ENCODE measurements at regions not wholly inside any gene's neighbourhood (a gene's known extent, or its start where the extent isn't known, plus 50 kb on each side); places are given as distances from the start of the nearest gene placed in this dataset.

DNA sequence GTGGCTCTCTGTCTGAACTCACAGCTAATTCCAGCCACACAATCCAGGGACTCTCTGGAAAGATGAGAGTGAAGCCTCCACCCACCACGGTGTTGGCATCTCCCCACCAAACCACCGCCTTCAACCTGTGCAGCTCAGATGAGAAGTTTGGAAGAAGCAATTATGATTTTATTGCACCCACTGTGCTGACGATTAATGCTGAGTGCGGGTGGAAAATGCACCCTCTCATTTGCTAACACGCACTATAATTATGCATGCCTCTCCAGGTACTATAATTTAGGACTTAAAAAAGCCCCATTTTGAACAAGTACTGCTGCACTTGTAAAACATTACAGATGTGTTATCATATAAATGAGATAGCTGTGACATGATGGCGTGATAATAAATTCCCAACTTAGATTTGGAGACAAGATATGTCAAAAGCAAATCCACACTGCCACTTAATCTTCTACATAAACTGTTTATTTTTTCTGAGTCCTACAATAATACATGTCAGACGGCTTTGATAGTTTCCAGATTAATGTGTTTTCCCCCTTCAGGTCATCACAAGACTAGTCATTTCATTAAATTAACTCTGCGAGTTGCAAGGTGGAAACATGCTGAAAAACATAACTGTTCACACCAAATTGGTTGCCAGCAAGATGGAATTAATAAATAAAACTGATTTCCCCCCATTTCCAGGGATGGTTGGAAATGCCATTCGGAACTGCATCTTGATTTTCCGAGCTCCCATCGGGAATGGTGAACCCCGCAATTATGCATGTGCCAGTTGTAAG, 466.5 kb upstream of the MAF start:
- no peak for DNase-seq

DNA sequence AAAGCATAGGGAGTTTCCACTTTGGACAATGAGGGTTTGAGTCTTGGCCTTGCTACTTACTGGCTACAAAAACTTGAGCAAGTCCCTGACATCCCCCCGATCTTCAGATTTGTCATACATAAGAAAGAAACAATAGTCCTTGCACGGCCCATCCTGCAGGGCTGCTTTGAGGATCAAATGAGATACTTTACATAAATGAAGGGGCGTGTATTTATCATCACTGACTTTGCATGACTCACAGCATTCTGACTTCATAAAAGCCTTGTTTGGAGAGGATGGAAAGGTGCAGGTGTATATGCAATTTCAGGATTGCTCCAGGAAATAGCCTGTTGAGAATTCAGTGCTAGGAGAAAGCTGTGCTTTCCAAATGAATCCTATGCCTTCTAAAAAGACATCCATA, 465.0 kb upstream of the MAF start:
- DNase-seq, result no peak

DNA sequence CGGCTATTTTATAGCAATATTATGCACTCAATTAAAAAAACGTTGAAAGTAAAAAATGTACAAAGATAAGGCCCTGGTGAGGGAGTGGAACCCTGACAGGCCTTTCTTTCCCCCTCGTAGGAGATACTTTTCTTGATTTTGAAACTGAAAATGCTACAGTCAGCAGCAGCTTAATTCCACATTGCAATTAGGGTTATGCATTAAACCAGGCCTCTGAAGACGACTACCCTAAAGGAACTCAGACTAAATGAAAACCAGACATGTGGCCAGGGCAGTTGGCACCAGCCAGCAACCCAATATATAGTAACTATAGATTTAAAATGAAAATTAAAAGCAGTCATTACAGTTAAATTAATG, 463.2 kb upstream of the MAF start:
- DNase-seq, result no peak

DNA sequence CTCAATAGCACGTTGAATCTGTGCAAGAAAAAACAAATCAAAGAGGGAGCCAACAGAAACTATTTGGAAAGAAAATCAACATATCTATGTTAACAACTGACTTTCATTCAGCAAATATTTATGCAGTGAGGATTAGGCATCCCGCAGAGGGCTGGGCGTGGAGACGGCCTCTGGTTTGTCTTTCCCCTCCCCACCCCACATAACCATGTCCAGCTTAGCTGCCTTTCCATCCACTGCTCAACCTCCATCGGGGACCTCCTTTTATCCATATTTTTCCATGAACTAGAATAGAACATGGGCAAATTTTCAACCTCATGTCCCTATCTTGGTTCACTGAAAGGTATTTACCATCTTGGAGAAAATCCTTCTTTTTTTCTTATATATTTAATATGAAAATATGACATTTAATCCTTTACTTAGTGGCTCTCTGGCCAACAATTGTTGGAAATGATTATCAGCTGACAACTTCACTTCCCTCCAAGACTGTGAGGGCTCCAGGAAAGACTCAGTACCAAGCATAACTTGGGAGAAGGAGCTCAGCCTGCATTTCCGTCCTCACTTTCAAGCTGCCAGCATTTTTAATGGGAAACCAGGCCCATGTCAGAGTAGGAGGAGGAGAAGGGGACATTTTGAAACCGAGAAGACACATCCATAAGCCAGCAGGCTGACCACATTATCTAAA, 462.6 kb upstream of the MAF start:
- no peak for DNase-seq

DNA sequence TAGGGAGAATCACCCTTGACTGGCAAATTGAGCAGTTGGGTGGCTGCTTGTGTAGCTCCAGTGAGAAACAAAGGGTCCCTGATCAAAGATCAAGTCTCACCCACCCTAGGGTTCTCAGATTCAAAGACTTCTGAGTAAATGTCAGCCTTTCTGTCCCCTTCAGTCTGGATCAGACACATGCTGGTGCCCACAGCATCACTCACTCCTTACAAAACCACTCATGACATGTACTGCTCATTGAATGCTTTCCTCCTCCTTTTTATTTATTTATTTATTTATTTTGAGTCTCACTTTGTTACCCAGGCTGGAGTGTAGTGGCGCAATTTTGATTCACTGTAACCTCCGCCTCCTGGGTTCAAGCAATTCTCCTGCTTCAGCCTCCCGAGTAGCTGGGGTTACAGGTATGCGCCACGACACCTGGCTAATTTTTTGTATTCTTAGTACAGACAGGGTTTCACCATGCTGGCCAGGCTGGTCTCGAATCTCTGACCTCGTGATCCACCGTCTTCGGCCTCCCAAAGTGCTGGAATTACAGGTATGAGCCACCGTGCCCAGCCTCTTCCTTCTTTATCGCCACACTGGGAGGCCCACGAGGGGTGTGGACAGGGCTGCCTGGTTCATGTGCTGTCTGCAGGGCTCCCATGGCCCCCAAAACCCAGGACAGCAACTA, 462.0 kb upstream of the MAF start:
- DNase-seq, result no peak

DNA sequence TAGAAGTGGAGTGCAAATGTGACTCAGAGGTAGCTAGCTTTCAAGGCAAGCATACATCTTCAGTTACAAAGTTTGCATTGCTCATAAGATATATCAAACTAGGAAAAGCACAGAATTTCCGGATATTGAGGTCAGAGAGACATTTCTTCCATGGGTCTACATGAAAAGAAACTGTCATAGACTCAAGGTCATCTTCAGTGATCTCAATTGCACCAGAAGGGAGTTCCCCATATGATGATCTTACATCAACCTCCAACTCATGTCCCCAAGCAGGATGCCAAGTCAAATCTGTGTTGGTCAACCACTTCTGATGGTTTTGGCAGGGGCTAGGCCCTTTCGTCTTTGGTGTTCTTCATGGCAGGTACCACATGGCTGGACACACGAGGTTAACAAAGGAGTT, 459.9 kb upstream of the MAF start:
- no peak for DNase-seq

DNA sequence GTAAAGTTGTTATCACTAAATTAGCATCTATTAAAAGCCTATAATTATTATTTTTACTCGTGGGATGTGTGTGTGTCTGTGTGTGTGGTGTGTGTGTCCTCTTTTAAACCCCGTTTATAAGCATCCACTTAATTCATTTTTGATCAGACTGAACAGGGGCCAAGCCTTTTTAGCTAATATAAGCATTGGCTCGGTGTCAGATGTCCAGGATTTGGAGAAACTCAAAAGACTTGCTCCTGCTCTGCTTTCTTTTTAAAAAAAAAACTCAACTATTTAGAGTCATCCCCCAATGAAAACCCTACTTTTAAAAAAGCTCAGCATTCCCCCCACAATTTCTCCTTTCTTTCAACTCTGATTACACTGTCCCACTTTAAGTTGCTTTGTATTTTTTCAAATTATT, 459.3 kb upstream of the MAF start:
- no peak for DNase-seq

DNA sequence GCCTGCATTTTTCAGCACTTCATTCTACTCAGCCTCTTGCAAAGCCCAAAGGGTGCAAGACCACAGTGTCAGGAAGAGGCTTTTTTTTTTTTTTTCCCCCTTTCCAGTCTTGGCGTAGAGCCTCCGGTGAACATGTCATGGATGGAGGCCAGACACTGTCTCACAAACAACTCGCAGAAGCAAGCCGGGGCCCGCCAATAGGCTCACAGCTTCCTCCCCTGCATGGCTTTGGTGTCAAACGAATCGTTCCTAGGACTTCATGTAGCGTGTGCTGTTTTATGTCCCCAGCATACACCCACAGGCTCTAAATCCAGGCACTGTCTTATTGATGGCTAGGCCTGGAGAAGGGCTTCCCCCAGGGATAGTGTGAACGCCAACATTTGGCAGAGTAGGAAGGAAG, 457.7 kb upstream of the MAF start:
- no peak for DNase-seq

DNA sequence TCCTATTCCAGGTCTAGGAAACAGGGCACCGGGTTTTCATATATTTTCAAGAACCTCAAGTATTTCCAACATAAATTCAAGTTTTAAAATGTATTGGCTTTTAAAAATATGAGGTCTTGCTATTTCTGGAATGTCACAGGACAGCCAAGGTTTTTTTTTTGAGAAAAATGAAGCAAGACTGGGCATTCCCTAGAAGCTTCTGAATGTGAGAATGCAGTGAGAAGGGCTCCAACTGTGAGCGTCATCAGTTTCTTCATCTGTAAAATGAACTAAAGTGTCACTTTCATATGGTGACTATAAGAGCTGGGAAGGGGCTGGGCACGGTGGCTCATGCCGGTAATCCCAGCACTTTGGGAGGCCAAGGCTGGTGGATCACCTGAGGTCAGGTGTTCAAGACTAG, 455.8 kb upstream of the MAF start:
- DNase-seq, result no peak

DNA sequence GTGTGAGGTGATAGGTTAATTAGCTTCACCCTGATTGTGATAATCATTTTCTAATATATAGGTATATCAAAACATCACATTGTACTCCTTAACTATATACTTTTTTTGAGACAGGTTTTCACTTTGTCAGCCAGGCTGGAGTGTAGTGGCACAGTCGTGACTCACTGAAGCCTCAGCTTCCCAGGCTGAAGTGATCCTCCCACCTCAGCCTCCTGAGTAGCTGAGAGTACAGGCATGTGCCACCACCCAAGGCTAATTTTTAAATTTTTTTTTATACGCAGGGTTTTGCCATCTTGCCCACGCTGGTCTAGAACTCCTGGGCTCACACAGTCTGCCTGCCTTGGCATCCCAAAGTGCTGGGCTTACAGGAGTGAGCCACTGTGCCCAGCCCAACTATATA, 455.3 kb upstream of the MAF start:
- DNase-seq, result no peak

DNA sequence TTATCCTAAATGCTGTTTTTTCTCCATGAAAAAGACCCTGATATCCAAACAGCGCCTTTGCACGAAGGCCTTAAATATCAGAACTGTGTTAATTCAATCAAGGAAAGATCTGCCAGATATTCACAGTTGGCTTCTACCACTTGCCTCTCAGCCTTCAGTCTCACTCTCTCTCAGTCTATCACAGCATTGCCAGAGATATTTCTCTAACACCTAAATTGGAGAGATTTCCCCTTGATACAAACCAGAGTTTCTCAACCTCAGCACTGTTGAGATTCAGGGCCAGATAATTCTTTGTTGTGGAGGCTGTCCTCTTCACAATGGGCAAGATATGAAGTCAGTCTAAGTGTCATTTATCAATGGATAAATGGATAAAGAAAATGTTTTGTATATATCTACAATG, 454.1 kb upstream of the MAF start:
- DNase-seq, result no peak

DNA sequence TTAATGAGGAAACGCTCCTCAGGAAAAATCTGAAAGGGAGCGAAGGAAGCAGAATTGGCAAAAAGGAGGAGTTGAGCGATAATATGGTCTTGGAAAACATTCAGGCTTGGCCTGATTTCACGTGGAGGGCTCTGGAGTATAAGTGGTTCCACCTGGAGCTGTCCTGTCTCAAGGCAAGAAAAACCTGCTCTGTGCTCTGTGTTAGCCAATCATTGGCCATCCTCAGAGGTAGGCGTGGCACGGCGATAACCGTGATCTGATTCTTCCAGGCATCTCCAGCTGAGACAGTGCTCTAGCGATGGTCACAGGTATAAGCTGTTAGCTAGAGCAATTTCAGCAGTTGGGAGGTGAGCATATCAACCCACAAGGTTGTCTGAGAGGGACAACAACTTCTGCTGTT, 450.5 kb upstream of the MAF start:
- DNase-seq, result no peak

DNA sequence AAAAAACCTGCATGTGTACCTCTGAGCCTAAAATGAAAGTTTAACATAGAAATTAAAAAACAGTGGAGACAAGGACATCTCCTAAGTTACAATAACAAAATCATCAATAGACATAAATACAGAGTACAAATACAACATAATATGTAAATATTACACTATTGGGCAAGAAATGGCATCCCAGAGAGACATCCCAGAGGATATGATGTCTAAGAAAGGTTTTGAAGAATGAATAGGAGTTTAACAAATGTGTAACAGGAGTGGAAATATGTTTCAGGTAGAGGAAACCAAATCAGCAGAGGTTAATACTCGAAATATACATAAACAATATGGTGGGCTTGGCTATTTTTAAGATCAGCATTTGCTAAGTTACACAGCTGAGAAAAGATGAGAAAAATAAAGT, 447.7 kb upstream of the MAF start:
- DNase-seq, result no peak

DNA sequence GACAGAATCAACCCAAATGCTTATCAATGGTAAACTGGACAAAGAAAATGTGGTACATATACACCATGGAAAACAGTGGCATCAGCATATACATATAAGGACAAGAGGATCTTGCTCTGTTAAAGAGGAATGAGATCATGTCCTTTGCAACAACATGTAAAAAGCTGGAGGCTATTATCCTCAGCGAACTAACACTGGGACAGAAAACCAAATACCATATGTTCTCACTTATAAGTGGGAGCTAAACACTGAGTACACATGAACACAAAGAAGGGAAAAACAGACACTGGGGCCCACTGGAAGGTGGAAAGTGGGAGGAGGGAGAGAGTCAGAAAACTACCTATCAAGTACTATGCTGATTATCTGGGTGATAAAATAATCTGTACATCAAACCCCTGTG, 447.3 kb upstream of the MAF start:
- no peak for DNase-seq

DNA sequence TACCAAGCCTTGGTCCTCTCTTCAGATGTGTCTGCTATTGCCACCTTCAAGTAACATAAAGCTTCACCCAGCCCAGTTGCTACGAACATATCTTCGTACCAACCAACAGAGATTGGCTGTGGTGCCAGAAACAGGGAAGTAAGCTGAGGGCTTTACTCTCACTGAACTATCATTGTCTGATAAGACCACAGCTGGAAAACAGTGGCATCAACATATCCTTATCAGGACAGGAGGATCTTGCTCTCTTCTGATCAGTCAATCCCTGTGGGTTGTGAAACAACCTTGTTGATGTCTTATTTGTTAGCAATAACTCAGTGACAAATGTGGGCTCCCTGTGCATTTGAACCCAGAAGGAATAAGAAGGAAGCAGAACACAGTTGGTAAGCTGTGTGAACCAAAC, 446.3 kb upstream of the MAF start:
- no peak for DNase-seq

DNA sequence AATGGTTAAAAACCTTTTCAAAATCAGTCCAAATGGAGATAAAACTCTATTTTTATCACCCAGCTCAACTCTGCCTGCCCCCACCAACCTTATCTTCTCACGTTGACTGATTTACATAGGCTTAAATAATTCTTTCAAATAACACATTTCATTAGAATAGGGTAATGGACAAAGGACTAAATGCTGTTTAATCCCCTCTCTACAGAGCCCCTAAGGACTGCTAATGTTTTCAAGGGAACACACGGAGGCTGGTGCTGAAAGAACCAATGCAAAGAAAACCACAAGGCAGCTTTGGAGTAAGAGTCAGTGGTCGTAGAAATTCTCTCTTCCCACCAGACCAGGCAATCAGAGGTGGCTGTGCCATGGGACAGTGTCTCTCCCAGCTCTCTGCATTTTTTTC, 445.7 kb upstream of the MAF start:
- DNase-seq, result no peak

DNA sequence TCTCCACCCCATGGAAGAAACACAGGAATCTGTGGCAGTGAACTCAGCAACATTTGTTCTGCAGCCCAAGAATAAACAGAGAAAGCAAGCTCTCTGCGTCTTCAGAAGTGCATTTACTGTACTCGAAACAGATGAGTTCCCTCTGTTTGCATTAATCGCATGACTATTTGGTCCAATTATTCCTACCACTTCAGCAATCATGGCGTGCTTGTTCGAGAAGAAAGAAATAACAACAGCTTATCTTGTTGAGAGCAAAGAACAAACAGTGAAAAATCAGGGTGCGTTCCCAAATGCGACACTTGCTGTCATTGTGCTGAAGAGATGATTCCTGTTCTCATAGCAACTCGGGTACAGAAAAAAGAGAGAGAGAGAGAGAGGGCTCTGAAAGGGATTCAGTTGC, 445.3 kb upstream of the MAF start:
- no peak for DNase-seq

DNA sequence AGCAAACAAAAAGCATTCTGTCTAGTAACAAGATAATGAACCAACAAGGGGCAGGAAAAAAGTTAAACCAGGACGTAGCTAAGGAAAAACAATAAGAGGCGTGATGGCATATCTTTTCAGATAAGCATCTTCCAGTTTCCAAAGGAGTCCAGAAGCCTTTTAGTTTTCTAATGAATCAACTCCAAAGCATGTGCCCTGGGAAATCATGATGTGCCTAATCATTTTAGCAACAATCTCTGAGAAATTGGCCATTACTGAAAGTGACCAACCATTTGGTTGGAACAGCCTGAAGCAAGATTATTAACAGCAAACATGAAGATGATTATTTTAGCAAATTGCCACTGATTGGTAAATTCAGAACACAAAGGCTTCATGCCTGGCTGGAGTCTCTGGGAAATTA, 440.9 kb upstream of the MAF start:
- no peak for DNase-seq

DNA sequence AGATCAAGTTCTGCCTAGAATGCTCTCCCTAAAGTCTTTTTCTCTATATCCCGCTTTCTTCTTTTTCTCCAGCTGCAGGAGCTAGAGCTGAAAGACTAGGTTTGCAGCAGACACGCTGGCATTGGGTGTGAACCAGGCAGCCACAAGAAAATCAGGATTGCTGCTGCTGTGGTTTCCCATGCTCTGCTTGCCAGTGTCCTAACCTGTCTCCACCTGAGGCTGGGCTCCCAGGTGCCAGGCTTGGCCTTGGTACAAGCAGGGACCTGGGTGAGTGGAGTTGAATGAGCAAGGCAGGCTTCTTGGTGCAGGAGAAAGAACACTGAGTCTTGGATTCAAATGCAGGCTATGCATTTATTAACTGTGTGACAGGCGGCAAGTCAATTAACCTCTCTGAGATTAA, 440.3 kb upstream of the MAF start:
- DNase-seq, result no peak

DNA sequence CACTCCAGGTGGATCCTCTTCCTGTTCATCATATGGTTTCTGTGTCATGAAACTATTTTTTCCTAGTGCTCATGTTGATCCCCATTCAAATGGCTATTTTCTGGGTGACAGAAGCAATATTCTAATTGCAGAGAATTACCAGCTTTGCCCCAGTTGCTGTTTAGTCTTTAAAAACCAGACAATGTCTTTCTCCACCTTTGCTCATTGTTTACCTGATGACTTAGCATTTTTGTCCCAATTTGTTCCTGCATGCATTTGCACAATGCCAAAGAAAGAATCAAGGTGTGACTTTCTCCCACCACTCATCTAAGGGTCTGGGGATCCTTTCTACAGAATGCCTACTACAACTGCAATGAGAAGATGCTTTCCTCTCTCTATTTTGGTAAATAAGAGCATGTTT, 439.9 kb upstream of the MAF start:
- DNase-seq, result no peak

DNA sequence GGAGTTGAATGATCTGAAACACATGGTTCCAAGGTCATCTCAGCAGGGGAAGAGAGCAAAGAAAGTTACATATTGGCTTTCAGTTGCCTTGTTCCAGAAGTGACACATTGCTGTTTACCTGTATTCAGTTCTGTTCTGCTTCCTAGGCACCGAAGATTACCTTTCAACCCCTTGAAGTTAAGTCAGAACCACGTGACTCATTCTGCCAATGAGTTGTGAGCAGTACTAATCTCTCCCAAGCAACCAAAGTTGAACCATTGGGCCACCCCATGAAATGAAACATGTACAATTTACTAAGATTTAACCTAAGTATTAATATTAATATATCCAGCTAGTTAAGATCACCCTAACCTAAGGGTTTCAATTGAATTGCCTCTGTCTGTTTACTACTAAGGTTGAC, 439.2 kb upstream of the MAF start:
- no peak for DNase-seq

DNA sequence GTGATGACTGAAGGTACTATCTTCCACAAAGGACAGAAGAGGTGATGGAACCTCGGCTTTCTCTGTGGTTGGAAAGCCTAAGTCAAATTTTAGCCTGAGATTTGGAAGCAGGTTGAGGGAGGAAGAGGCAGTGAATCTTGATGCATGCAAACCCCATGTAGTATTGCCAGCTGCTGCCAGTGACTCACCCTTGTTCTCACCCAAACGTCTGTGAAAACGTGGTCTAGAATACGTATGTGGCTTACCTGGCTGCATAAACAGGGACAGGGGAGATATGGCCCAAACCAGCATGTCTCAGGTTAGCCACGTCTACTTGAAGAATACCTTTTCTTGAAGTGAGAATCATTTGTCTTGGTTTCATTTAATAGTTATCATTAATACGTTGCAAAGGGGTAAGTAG, 438.0 kb upstream of the MAF start:
- DNase-seq, result no peak

DNA sequence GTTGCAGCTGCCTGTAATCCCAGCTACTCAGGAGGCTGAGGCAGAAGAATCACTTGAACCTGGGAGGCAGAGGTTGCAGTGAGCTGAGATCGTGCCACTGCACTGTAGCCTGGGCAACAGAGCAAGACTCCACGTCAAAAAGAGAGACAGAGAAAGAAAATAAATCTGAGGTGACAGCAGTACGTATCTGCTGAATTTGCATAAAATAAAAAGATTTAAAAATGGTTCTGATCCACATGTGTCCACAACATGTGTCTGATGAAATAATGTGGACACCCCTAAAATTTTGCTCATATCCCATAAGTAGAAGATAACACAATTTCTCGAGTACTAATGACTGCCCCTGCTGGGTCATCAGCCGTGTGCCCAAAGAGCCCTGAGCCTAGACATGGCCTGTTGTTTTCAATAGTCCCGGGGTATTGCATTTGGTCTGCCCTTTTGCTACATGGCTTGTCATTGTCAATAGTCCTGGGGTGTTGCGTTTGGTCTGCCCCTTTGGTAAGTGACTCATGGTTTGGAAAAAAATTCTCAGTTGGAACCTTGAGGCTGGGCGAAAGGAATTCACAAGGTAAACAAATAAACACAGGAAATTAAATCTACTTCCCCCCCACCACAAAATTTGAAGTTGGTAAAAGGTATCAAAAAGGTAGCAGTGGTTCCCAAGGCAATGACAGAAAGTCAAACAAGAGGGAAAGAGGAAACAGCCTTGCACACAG, 434.6 kb upstream of the MAF start:
- DNase-seq, result no peak

DNA sequence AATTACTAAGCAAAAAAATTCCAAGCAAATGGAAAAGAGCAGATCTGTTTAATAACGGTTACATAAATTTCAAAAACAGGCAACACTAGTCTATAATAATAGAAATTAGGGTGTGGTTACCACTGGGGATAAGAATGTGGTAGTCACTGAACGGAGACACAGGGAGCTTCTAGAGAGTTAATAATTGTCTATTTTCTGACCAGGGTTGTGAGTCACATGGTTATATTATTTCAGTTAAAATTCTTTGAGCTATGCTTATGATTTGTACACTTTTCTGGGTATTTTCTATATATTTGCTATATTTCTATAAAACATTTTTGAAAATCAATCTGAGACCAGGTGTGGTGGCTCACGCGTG, 433.9 kb upstream of the MAF start:
- no peak for DNase-seq

All from stimulated activated naive CD4-positive, alpha-beta T cell treated with Interleukin-2 at 50 U/mL for 16 hours (primary cell).